Fibroblast of villous mesenchyme (primary cell): ENCODE measurements at regions not wholly inside any gene's neighbourhood (a gene's known extent, or its start where the extent isn't known, plus 50 kb on each side); places are given as distances from the start of the nearest gene placed in this dataset.

Source experiments
- DNase-seq: peaks from one replicate; pipeline ENCODE4 v3.0.0-alpha.2; 2010; ENCODE audit warnings: low read depth
- H3K4me3 ChIP-seq: 2 replicates; pipeline ENCODE4 v1.5.1; 2011; ENCODE audit warnings: low read depth, mild to moderate bottlenecking, low read length
- CTCF ChIP-seq: IDR thresholded peaks from 2 replicates; pipeline ENCODE4 v1.5.1; 2012; ENCODE audit warnings: low read depth, mild to moderate bottlenecking, low read length; ENCODE audit not compliant: insufficient read depth

GRCh38 chr1:82045221-82045620 lies 244.5 kb downstream of the ADGRL2 start:
- no peak for TF ChIP-seq CTCF

GRCh38 chr1:82044536-82044935 lies 243.8 kb downstream of the ADGRL2 start:
- TF ChIP-seq CTCF, result no peak
- no peak for DNase-seq
- no peak overlapping the region for H3K4me3 ChIP-seq

More at GRCh38 chr1:82045221-82045620, 244.5 kb downstream of the ADGRL2 start:
- H3K4me3 ChIP-seq, result no peak overlapping the region
- no peak for DNase-seq

GRCh38 chr1:82044111-82044510 lies 243.4 kb downstream of the ADGRL2 start:
- no peak overlapping the region for H3K4me3 ChIP-seq
- DNase-seq, result no peak
- TF ChIP-seq CTCF, result no peak

GRCh38 chr1:82042306-82043060 lies 241.7 kb downstream of the ADGRL2 start:
- H3K4me3 ChIP-seq, result no peak overlapping the region
- no peak for DNase-seq
- TF ChIP-seq CTCF, result no peak
